OCI-LY1 (cell line): ENCODE measurements at regions not wholly inside any gene's neighbourhood (a gene's known extent, or its start where the extent isn't known, plus 50 kb on each side); places are given as distances from the start of the nearest gene placed in this dataset.

Source experiments
- CTCF ChIP-seq: fragments of 200-600 bp; sonication (generic), shearing (Covaris generic); IDR thresholded peaks from 2 replicates; pipeline ENCODE4 v1.5.1; 2017; ENCODE audit warnings: mild to moderate bottlenecking, antibody characterized with exemption, low read length, moderate library complexity, mixed read lengths
- EZH2 ChIP-seq: fragments of 200-600 bp; sonication (generic), shearing (Covaris generic); IDR thresholded peaks from 2 replicates; pipeline ENCODE4 v1.8.0; 2017; ENCODE audit warnings: borderline replicate concordance, mixed run types, mild to moderate bottlenecking, antibody characterized with exemption, low read length, moderate library complexity, mixed read lengths

GRCh38 chr2:147172493-147173188 is 672.2 kb upstream of the ACVR2A start:
- TF ChIP-seq EZH2 (no peak), CTCF (no peak)
